HepG2 (cell line): ENCODE measurements at regions not wholly inside any gene's neighbourhood (a gene's known extent, or its start where the extent isn't known, plus 50 kb on each side); places are given as distances from the start of the nearest gene placed in this dataset.

Experiments used
- RBM22 ChIP-seq: fragments of 200-400 bp; formaldehyde crosslinking; optimal IDR thresholded peaks from 2 replicates; pipeline ENCODE3; 2017; ENCODE audit warnings: mild to moderate bottlenecking, low read length, moderate library complexity
- SMC3 ChIP-seq: IDR thresholded peaks from 2 replicates; pipeline ENCODE4 v1.6.1; 2011; ENCODE audit warnings: low read length, improper control_type of control experiment
- TF ChIP-seq, protein P1 (sequence below): sonication (generic); formaldehyde crosslinking; conservative IDR thresholded peaks from 2 replicates; pipeline ENCODE4 v1.4.0; 2020; ENCODE audit warnings: missing genetic modification reagents

DNA sequence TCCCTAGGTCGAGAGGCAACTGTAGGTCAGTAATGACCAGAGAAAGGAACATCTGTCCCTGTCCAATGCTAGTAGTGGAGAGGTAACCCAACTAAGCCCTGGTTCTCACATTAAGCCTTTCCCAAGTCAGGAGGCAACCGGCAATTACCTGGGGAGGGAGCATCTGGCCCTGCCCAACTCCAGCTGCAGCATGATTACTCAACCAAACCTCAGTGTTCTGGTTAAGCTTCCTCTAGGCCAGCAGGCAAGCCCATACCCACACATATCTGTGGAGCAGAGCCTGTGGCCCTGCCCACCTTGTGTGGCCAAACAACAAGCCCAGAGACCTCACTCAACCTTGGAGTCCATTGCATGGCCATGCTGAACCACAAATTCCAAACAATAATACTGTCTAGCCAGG is 220.8 kb upstream of the SLC24A2 start:
- TF ChIP-seq SMC3 (no peak), RBM22 (no peak)
- TF ChIP-seq, protein P1, sequence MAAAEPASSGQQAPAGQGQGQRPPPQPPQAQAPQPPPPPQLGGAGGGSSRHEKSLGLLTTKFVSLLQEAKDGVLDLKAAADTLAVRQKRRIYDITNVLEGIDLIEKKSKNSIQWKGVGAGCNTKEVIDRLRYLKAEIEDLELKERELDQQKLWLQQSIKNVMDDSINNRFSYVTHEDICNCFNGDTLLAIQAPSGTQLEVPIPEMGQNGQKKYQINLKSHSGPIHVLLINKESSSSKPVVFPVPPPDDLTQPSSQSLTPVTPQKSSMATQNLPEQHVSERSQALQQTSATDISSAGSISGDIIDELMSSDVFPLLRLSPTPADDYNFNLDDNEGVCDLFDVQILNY (CRISPR knock-in tag): no peak
